ENCODE measurements at regions not wholly inside any gene's neighbourhood (a gene's known extent, or its start where the extent isn't known, plus 50 kb on each side); places are given as distances from the start of the nearest gene placed in this dataset.
"Not testable (repeated sequence)": the region's sequence is repeated elsewhere in the genome, so short reads cannot be mapped to it uniquely, and the experiment has no call there.

DNA sequence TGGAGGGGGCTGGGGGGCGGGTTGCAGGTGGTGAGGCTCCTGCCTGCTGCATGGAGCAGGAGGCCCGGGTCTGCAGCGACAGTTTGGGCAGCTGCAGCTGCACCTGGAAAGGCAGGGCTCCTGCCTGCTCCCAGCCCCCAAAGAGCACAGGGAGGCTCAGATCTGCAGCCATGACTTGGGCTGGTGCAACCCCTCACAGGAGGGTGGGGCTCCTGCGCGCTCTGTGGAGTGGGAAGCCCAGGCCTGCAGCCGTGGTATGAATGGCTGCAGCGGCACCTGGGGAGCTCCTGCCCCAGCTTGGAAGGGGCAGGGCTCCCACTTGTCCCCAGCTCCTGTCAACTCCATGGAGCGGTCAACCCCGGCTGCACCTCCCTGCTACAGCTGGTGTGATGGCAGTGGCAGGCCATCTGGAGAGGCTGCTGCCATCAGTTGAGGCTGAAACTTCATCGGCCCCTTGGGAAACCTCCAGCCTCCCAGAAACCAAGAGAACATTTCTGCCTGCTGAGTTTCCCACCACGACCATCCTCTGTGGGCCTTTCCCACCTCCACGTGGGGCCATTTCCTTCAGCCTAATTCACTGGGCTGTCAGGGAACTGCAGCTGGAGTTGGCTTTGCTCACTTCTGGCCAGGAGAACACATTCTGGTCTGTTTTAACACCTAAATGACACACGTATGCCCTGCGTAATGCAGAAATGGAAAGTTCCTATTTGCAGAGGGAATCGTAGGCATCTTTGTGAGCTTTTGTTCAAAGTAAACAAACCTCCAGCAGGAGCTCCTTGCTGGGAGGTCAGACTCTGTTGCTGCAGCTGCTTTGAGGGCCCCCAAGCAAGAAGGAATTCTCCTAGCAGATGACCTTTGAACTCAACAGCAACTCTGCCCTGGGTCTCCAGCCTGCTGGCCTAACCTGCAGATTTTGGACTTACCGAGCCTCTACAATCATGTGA lies 429.0 kb downstream of the PREX1 start:
- no peak for DNase-seq (ENCODE audit: low read depth)
- TF ChIP-seq, protein P1, sequence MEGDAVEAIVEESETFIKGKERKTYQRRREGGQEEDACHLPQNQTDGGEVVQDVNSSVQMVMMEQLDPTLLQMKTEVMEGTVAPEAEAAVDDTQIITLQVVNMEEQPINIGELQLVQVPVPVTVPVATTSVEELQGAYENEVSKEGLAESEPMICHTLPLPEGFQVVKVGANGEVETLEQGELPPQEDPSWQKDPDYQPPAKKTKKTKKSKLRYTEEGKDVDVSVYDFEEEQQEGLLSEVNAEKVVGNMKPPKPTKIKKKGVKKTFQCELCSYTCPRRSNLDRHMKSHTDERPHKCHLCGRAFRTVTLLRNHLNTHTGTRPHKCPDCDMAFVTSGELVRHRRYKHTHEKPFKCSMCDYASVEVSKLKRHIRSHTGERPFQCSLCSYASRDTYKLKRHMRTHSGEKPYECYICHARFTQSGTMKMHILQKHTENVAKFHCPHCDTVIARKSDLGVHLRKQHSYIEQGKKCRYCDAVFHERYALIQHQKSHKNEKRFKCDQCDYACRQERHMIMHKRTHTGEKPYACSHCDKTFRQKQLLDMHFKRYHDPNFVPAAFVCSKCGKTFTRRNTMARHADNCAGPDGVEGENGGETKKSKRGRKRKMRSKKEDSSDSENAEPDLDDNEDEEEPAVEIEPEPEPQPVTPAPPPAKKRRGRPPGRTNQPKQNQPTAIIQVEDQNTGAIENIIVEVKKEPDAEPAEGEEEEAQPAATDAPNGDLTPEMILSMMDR (IDR thresholded peaks at IDR 0.05; ENCODE audit: insufficient read depth, low read length), result no peak
- no peak overlapping the region for H3K4me3 ChIP-seq (ENCODE audit: low read depth, low read length)

DNA sequence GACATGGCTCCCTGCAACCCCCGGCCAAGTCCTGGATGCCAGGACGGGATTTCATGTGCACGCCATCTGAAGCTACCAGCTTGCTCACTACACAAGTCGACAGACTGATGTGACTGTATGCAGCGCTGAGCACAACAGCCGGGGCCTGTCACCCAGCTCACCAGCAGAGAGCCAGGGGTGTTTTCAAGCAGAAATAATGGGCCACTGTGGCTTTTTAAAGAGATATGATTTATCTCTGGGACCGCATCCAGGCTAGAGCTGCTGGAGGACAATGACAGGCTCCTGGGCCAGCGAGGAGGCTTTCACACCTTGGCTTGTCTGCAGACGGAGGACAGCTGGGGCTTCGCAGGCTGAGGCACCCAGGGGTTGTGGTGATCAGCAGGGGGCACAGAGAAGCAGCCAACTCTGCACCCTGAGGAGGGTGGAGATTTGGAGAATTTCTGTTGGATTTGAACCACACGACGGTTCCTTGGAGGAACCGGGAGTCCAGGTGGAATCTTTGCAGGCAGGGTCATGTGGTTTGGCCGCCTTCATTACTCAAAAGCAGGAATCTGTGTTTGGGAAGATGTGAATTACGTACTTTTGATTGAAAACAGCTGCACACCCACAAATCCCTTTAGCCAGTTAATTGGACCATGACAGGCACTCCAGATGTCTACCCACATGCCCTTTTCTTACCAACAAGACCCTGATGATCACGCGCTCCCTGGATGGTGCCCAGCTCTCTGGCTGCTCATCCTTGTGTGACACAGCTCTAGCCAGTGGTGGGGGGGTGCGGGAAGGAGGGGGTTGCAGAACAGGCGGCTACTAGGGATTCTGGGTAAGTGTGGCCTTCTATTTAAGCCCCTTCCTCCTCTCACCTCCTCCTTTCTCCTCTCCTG lies 430.6 kb downstream of the PREX1 start:
- not testable (repeated sequence) for DNase-seq (ENCODE audit: low read depth); H3K4me3 ChIP-seq (ENCODE audit: low read depth, low read length)

DNA sequence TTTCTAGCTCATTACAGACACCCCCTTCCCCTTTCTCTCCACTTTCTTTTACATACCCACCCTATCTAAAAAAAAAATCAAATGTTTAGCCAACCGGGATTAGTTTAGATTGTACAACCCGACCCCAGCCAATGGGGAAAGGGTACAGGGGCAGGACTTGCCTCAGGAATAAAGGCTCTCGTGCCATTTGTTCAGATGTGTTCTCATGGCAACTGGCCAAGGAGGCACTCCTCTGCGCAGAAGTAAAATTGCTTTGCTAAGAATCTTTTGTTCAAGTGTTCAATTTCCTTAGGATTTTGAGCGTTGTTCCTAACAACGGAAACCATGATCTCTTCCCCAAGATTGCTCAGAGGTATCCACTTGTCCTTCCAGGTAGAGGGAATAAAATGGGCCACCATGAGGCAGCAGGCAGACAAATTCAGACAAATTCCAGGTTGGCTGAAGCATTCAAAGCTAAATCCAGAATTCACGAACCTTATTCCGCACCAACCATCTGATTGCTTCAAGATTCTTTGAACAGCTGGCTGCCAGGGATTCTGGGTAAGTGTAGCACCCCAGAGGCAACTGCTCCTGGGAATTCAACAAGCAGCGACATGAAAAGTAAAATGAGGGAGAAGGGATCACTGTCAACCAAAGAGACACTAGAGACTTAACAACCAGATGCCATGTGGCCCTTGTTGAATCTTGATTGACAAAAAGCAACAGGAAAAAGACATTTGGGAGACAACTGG lies 431.8 kb downstream of the PREX1 start:
- DNase-seq (ENCODE audit: low read depth), result no peak
- TF ChIP-seq, protein P1 (IDR thresholded peaks at IDR 0.05; ENCODE audit: insufficient read depth, low read length), result no peak
- no peak overlapping the region for H3K4me3 ChIP-seq (ENCODE audit: low read depth, low read length)

DNA sequence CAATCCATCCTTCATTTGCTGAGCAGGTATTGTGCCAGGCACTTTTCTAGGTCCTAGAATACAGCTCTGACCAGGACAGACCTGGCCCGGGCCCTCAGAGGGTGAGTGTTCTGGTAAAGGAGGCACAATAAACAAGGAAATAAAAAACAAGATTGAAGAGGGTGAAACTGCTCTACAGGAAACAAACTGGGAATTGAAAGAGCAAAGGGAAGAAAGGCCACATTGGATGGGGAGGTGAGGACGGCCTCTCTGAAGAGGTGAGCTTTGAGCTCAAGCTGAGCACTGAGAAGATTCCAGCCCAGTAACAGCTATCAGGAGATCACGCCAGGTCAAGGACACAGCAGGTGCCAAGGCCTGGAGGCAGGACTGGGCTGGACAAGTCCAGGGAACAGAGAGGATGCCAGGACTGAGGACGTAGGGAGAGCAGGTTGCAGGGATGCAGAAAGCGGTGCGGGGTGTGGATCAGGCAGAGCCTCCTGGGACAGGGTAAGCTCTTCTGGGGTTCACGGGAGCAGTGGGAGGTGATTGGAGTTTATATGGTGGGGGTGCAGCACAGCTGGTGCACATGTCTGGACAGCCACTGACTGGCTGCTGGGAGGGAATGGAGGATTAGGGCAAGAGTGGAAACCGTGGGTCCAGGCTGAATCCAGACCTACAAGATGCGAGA lies 433.3 kb downstream of the PREX1 start:
- no peak overlapping the region for H3K4me3 ChIP-seq (ENCODE audit: low read depth, low read length)
- TF ChIP-seq, protein P1 (IDR thresholded peaks at IDR 0.05; ENCODE audit: insufficient read depth, low read length), result no peak
- no peak for DNase-seq (ENCODE audit: low read depth)

DNA sequence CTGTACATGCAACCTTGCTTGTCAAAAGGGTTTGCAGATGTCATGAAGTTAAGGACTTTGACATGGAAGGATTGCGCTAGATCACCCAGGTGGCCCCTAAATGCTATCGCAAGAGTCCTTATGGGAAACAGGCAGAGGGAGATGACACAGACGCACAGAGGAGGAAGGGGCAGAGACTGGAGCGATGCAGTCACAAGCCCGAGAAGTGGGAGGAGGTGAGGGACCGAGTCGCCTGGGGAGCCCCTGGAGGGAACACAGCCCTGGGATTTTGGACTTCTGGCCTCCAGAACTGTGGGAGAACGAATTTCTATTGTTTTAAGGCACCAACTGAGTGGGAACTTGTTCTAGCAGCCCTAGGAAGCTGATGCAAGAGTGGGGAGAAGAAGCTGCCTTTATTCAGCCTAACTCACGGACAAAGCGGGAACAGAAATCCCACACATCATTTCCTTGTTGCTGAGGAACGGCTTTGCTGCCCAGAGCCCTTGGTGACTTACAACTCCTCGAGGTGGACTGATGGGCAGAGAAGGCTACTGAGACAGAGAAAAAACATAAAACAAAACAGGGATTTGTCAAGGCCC lies 434.0 kb downstream of the PREX1 start:
- TF ChIP-seq, protein P1 (IDR thresholded peaks at IDR 0.05; ENCODE audit: insufficient read depth, low read length), result no peak
- no peak for DNase-seq (ENCODE audit: low read depth)
- H3K4me3 ChIP-seq (ENCODE audit: low read depth, low read length), result no peak overlapping the region

DNA sequence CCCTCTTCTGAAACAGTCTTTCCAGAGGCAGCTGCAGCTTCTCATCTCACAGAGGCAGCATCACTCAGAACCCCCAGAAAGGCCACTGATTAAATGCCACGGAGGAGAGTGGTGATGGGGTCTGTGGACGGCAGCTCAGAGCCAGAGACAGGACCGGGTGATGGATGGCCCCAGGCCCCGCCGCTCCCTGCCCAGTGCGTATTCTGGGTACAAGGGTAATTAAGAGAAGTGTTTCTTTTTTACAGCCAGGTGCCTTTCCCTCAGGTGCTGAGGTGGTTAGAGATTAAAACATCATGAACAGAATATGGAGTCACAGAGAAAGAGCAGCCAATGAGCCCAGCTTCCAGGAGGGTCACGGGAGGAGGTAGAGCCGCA lies 434.5 kb downstream of the PREX1 start:
- no peak overlapping the region for H3K4me3 ChIP-seq (ENCODE audit: low read depth, low read length)
- TF ChIP-seq, protein P1 (IDR thresholded peaks at IDR 0.05; ENCODE audit: insufficient read depth, low read length), result no peak
- DNase-seq (ENCODE audit: low read depth), result no peak
